Spleen (tissue), 11 donors: ENCODE measurements at regions not wholly inside any gene's neighbourhood (a gene's known extent, or its start where the extent isn't known, plus 50 kb on each side); places are given as distances from the start of the nearest gene placed in this dataset.

Experiments
- DNase-seq: peaks from one replicate; pipeline ENCODE4 v3.0.0-alpha.2; 2020
- H3K27ac ChIP-seq, 8 donors: fragments of 200-600 bp; sonication (generic) in 7 of 8; 1 replicate in 4 of 8; 2 replicates in 4 of 8; pipeline versions ENCODE4 v1.5.0 to v1.8.0; 2016 to 2021; ENCODE audit warnings: inconsistent platforms in 4 of 8, mild to moderate bottlenecking in 4 of 8, moderate library complexity in 1 of 8
- H3K27me3 ChIP-seq, 7 donors: fragments of 200-600 bp; sonication (generic) in 6 of 7; replicated peaks in 1 of 7; 1 replicate in 4 of 7; 2 replicates in 3 of 7; pipeline versions ENCODE4 v1.5.0 to v1.8.0; 2016 to 2021; ENCODE audit warnings: inconsistent platforms in 3 of 7, mild to moderate bottlenecking in 1 of 7
- H3K36me3 ChIP-seq, 6 donors: fragments of 200-600 bp; sonication (generic) in 5 of 6; 1 replicate in 4 of 6; 2 replicates in 2 of 6; pipeline versions ENCODE4 v1.5.0 to v1.8.0; 2016 to 2021; ENCODE audit warnings: inconsistent platforms in 2 of 6
- H3K4me1 ChIP-seq, 6 donors: fragments of 200-600 bp; sonication (generic) in 5 of 6; 1 replicate in 3 of 6; 2 replicates in 3 of 6; pipeline versions ENCODE4 v1.5.0 to v1.8.0; 2016 to 2021; ENCODE audit warnings: inconsistent platforms in 3 of 6
- H3K4me3 ChIP-seq, 8 donors: fragments of 200-600 bp; sonication (generic) in 7 of 8; 1 replicate in 4 of 8; 2 replicates in 4 of 8; pipeline versions ENCODE4 v1.5.0 to v1.8.0; 2016 to 2021; ENCODE audit warnings: inconsistent platforms in 4 of 8, mild to moderate bottlenecking in 4 of 8, moderate library complexity in 2 of 8
- H3K9me3 ChIP-seq, 8 donors: fragments of 200-600 bp; sonication (generic) in 7 of 8; 1 replicate in 4 of 8; 2 replicates in 4 of 8; pipeline versions ENCODE4 v1.5.0 to v1.8.0; 2016 to 2021; ENCODE audit warnings: inconsistent platforms in 4 of 8
- CTCF ChIP-seq, 11 experiments: fragments of 200-600 bp in 7 of 11; fragments of 450-650 bp in 4 of 11; sonication (generic) in 4 of 11; IDR thresholded peaks in 8 of 11; conservative IDR thresholded peaks in 3 of 11; 1 replicate in 7 of 11; 2 replicates in 4 of 11; pipeline versions ENCODE4 v1.4.0 to v1.8.0; 2016 to 2021; ENCODE audit warnings: antibody characterized with exemption in 11 of 11, inconsistent platforms in 4 of 11, mild to moderate bottlenecking in 1 of 11
- POLR2A ChIP-seq, 3 donors: fragments of 450-650 bp; IDR thresholded peaks; one replicate each; pipeline ENCODE4 v1.5.1; 2017; ENCODE audit warnings: antibody characterized with exemption in 3 of 3, mild to moderate bottlenecking in 1 of 3
- POLR2AphosphoS5 ChIP-seq, 3 donors: sonication (generic); formaldehyde crosslinking; IDR thresholded peaks; one replicate each; pipeline ENCODE4 v1.5.1; 2017; ENCODE audit warnings: antibody characterized with exemption in 3 of 3
- WGBS, 5 donors: extraction: QIAGEN DNeasy Blood & Tissue Kit in 3 of 5; methylation state at CpG; one replicate each; pipeline versions ENCODE4 v1.1.5 to v1.1.7; 2013 to 2018; 5-methylcytosine and 5-hydroxymethylcytosine counted together
- intact Hi-C: fragments of 100-400 bp; cut with DNase I; formaldehyde crosslinking; loops from one replicate; pipeline ENCODE4 v1.15.0; 2023; ENCODE audit warnings: low total_unique reads
- donor health status: healthy with polysubstance abuse.
- donor health status: DM: no; HTN: no; CAD: no; lungs with moderate emphysema.
- donor health status: DM: no; HTN: no; CAD: no.
- donor health status: Bipolar disorder and iron deficiency.
- donor health status: healthy.
- donor health status: DM: no; HTN: no; CAD: no.
- donor health status: DM: yes; HTN: yes; CAD: no.

GRCh38 chr3:147007736-147008245, 398.6 kb downstream of the ZIC4 start:
- peaks cover 0 to 3% (median 0%) of the 10 kb centered on the region in 8 donors for H3K9me3 ChIP-seq
- 74 to 88% (median 80%) methylated on average over 2 of the region's 2 CpGs for WGBS, 5 donors
- H3K36me3 ChIP-seq = no peaks in the 10 kb centered on the region
- no peaks in the 10 kb centered on the region for H3K4me1 ChIP-seq
- no peak overlapping the region for H3K4me3 ChIP-seq
- no peak overlapping the region for H3K27ac ChIP-seq
- no peaks in the 10 kb centered on the region for H3K27me3 ChIP-seq
- intact Hi-C loops = no loop called here
- no peak for DNase-seq
- TF ChIP-seq CTCF (IDR thresholded peaks at IDR 0.05 in 8 of 11, conservative IDR thresholded peaks at IDR 0.05 in 3 of 11) = no peak
- TF ChIP-seq POLR2A (IDR thresholded peaks at IDR 0.05) = no peak
- TF ChIP-seq POLR2AphosphoS5 (IDR thresholded peaks at IDR 0.05) = no peak

- TF ChIP-seq POLR2A (IDR thresholded peaks at IDR 0.05) (no peak), CTCF (IDR thresholded peaks at IDR 0.05 in 8 of 11, conservative IDR thresholded peaks at IDR 0.05 in 3 of 11) (no peak), POLR2AphosphoS5 (IDR thresholded peaks at IDR 0.05) (no peak)
- H3K27me3 ChIP-seq = no peaks in the 10 kb centered on the region
- WGBS, 5 donors = 85 to 91% (median 89%) methylated on average over 2 of the region's 2 CpGs
- intact Hi-C loops = no loop called here
- no peaks in the 10 kb centered on the region for H3K36me3 ChIP-seq
- DNase-seq = no peak
- H3K4me3 ChIP-seq = no peak overlapping the region
- no peak overlapping the region for H3K27ac ChIP-seq
- H3K4me1 ChIP-seq = no peaks in the 10 kb centered on the region
- H3K9me3 ChIP-seq = peaks cover 0 to 14% (median 5%) of the 10 kb centered on the region in 8 donors
Measured at GRCh38 chr3:147002721-147003120, 397.6 kb upstream of the PLSCR5 start.

GRCh38 chr3:147000274-147000673, 395.1 kb upstream of the PLSCR5 start:
- H3K4me1 ChIP-seq = no peaks in the 10 kb centered on the region
- H3K9me3 ChIP-seq = peaks cover 0 to 18% (median 10%) of the 10 kb centered on the region in 8 donors
- H3K27ac ChIP-seq = no peak overlapping the region
- H3K27me3 ChIP-seq = no peaks in the 10 kb centered on the region
- H3K4me3 ChIP-seq = no peak overlapping the region
- no peaks in the 10 kb centered on the region for H3K36me3 ChIP-seq
- TF ChIP-seq CTCF (IDR thresholded peaks at IDR 0.05 in 8 of 11, conservative IDR thresholded peaks at IDR 0.05 in 3 of 11) (no peak), POLR2AphosphoS5 (IDR thresholded peaks at IDR 0.05) (no peak), POLR2A (IDR thresholded peaks at IDR 0.05) (no peak)
- intact Hi-C loops = no loop called here
- WGBS, 5 donors = 79 to 91% (median 89%) methylated on average over 2 of the region's 2 CpGs
- DNase-seq = no peak

GRCh38 chr3:146991907-146992306, 386.8 kb upstream of the PLSCR5 start:
- TF ChIP-seq POLR2A (IDR thresholded peaks at IDR 0.05) (no peak), CTCF (IDR thresholded peaks at IDR 0.05 in 8 of 11, conservative IDR thresholded peaks at IDR 0.05 in 3 of 11) (no peak), POLR2AphosphoS5 (IDR thresholded peaks at IDR 0.05) (no peak)
- 83 to 100% (median 94%) methylated on average over 1 of the region's 1 CpG for WGBS, 5 donors
- intact Hi-C loops = no loop called here
- Histone ChIP-seq H3K4me3 (no peak overlapping the region), H3K27me3 (no peaks in the 10 kb centered on the region), H3K4me1 (no peaks in the 10 kb centered on the region), H3K9me3 (peaks cover 0 to 5% (median 0%) of the 10 kb centered on the region in 8 donors), H3K36me3 (no peaks in the 10 kb centered on the region), H3K27ac (no peak overlapping the region)
- DNase-seq = no peak
